ENCODE measurements at regions not wholly inside any gene's neighbourhood (a gene's known extent, or its start where the extent isn't known, plus 50 kb on each side); places are given as distances from the start of the nearest gene placed in this dataset.
A peak's percentile ranks its signal among the peaks of the same experiment; 100 is the strongest.

DNA sequence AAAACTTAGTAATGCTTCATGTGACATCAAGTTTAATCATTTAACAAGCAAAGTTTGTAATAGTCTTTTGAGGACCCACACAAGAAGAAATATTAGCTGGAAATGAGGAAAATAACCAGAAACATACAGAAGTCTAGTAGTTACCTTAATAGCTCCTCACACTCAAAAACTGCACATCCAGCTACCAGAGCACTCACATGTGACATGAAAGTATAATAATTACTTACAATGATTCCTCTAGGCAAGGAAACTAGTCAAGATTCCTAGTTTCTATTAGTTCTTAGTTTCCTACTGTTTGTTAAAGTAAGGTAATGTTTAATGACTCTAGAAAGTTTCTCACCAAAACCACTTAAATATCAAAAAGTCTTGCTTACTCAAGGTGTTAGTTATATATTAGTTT lies 335.8 kb downstream of the RAD51AP2 start:
- TF ChIP-seq, protein P1, sequence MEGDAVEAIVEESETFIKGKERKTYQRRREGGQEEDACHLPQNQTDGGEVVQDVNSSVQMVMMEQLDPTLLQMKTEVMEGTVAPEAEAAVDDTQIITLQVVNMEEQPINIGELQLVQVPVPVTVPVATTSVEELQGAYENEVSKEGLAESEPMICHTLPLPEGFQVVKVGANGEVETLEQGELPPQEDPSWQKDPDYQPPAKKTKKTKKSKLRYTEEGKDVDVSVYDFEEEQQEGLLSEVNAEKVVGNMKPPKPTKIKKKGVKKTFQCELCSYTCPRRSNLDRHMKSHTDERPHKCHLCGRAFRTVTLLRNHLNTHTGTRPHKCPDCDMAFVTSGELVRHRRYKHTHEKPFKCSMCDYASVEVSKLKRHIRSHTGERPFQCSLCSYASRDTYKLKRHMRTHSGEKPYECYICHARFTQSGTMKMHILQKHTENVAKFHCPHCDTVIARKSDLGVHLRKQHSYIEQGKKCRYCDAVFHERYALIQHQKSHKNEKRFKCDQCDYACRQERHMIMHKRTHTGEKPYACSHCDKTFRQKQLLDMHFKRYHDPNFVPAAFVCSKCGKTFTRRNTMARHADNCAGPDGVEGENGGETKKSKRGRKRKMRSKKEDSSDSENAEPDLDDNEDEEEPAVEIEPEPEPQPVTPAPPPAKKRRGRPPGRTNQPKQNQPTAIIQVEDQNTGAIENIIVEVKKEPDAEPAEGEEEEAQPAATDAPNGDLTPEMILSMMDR (IDR thresholded peaks at IDR 0.05; ENCODE audit: low read length, missing control alignments) = no peak
- no peak for DNase-seq (ENCODE audit: low read depth)
- H3K4me3 ChIP-seq (replicated peaks; ENCODE audit: low read depth, low read length) = no peak overlapping the region

DNA sequence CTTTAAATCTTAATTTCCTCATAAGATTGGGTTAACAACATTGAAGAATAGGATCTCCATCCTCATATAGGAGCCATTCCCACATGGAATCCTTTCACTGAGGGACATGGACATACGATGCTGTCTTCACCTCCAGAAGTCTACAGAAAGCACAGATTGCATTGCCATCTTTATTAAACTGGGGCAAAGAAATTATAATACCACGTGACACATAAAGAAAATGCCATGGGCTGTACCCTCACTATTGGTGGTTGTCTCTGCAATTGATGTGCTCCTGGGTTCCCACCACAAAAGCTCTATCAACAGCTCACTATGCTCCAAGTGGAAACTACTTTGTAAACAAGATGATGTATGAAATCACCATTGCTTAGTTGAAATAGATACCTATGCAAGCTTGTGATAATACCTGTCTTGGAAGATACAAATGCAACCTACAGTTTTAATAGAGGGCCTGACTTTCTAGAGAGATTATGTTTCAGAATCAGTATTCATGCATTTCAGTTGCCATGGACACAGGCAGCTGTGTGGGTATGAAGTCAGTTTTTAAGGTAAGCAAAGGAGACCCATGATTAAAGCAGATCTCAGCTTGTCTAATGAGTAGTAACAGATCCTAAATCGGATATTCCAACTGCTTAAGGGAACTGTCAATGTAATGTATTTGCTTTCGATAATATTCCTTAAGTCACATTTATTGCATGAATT lies 337.0 kb downstream of the RAD51AP2 start:
- TF ChIP-seq, protein P1 (IDR thresholded peaks at IDR 0.05; ENCODE audit: low read length, missing control alignments) = no peak
- H3K4me3 ChIP-seq (replicated peaks; ENCODE audit: low read depth, low read length) = no peak overlapping the region
- DNase-seq (ENCODE audit: low read depth) = no peak

DNA sequence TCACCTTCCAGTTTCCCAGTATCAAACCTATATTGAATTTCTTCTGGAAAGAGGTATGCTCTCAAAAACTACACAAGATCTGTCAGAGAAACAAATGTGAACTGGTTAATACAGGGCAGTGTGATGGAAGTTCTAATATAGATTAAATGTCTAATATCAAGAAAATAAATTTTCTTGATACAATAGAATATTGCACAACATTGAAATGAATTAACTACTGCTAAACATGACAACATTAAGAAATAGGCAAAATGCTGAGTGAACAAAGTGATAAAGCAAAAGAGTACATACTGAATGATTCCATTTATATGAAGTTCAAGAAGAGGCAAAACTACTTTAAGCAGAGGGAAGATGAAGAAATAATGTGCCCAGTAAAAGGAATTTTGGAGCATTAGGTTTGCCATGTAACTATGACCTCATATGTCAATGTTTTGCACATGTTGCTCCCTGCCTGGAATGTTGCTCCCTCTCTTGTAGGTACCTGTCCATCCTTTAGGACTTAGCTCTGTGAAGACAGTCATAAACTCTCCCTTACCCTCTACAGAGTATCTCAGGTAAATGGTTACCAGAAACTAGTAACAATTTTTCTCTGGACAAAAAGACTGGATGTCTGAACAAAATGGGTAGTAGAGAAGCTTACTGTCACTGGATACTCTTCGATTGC lies 339.0 kb downstream of the RAD51AP2 start:
- TF ChIP-seq, protein P1 (IDR thresholded peaks at IDR 0.05; ENCODE audit: low read length, missing control alignments) = no peak
- DNase-seq (ENCODE audit: low read depth) = no peak
- H3K4me3 ChIP-seq (replicated peaks; ENCODE audit: low read depth, low read length) = no peak overlapping the region

DNA sequence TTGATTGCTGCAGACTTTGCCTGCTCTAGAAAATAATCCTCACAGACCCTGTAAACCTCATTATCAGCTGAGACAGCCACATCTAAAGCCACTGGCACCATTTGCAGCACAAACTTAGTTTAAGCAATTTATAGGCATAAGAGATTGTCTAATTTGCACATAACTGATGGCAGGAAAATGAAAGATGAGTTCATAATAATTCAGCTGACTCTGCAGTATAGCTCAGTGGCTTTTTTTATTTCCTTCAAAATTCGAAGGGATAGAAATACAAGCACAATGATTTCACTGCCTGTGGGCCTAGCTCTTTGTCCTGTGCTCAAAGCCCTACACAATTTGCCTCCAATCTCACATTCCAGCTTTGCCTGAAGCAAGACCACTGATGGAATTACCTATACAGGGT lies 341.2 kb downstream of the RAD51AP2 start:
- TF ChIP-seq, protein P1 (IDR thresholded peaks at IDR 0.05; ENCODE audit: low read length, missing control alignments) = no peak
- H3K4me3 ChIP-seq (replicated peaks; ENCODE audit: low read depth, low read length) = no peak overlapping the region
- no peak for DNase-seq (ENCODE audit: low read depth)

DNA sequence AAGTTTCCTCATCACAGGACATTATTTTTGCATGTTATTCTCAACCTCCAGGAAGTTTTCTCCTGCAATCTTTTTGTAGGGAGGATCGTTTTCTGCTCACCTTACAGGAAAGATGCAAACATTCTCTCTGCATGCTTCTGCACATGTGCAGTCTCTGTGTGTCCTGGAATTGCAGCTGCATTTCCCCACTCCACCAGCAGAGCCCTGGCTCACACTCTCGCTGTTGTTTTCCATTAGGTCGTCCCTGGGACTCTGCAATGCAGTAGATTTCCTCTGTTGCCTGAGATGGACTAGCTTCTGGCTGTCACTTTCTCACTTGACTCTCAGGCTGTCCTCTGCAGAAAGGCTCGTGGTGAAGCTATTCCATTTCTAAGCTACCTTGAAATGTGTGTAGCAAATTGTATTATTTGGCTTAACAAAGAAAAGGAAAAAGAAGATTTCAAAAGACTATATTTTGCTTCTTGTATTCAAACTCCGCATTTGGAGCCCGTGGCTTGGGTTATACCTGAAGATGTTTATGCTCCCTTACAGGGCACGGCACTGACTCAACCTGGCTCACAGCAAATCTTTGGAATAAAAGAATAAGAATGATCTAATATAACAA lies 346.7 kb downstream of the RAD51AP2 start:
- peak; percentile 13 for DNase-seq (ENCODE audit: low read depth)
- TF ChIP-seq, protein P1 (IDR thresholded peaks at IDR 0.05; ENCODE audit: low read length, missing control alignments) = peak; percentile 36
- no peak overlapping the region for H3K4me3 ChIP-seq (replicated peaks; ENCODE audit: low read depth, low read length)

DNA sequence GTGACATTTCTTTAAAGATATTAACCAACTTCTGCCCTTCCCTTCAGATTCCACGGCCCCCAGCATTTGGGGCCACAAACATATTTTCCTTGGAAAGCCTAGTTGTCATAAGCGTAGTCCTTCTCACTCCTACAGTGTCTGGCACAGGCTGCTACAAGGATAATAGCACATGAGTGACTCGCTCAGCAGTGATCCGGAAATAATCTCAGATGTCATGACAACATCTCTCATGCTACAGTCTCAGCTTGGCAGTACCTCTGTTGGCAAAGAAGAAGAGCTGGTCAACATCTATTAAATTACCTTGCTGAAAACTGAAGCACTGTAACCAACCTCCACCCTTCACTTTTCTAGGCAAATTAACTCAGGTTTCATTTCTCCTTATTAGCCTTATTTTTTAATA lies 351.7 kb downstream of the RAD51AP2 start:
- DNase-seq (ENCODE audit: low read depth) = no peak
- TF ChIP-seq, protein P1 (IDR thresholded peaks at IDR 0.05; ENCODE audit: low read length, missing control alignments) = no peak
- no peak overlapping the region for H3K4me3 ChIP-seq (replicated peaks; ENCODE audit: low read depth, low read length)

Measured in fibroblast of pulmonary artery (primary cell).